HG02852 (cell line): ENCODE measurements at regions not wholly inside any gene's neighbourhood (a gene's known extent, or its start where the extent isn't known, plus 50 kb on each side); places are given as distances from the start of the nearest gene placed in this dataset.

Source experiments
- ATAC-seq: cut with Tn5 transposase; IDR thresholded peaks from one replicate; pipeline ENCODE4 v1.9.1; 2021; ENCODE audit warnings: mild to moderate bottlenecking, moderate library complexity; ENCODE audit not compliant: unreplicated experiment

GRCh38 chr6:66403966-66404365 is 696.9 kb upstream of the EYS start:
- ATAC-seq = no peak

DNA sequence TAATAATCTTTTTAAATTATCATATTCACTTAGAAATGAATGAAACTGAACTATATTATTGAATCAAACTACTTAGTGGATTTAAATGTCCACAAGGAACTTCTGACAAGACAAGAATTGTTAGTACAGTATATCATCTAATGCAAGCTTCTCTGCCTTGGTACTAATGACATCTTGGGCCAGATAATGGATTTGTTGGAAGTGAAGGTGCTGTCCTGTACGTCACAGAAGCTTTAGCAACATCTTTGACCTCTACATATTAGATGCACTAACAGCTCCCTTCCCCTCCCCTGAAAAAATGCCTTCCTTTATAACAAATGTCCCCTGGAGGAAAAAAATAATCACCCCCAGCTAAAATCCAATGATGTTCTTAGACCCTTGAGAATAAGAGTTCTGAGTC is 695.8 kb upstream of the EYS start:
- ATAC-seq = no peak

DNA sequence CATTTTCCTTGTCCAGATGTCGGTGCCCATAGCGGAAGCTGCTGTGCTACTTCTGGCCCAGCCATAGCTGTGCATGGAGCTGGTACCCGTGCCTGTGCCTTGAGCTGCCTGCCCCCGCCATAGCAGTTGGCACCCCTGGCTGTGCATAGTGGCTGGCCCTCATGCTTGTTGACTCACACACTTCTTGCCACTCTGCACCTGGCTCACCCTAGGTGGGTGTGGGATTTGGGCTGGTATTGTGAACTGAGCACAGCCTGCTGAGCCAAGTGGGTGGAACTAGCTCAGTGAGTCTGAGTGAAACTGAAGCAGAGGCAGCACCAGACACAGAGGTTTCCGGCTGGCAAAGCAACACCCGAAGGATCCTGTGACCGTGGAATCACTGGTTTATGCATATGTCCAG is 689.5 kb upstream of the EYS start:
- no peak for ATAC-seq

- ATAC-seq = no peak
Measured at GRCh38 chr6:66396145-66396544, 689.1 kb upstream of the EYS start.

- no peak for ATAC-seq
Measured at GRCh38 chr6:66390393-66390792, 683.4 kb upstream of the EYS start.

GRCh38 chr6:66376001-66376400 is 669.0 kb upstream of the EYS start:
- no peak for ATAC-seq

GRCh38 chr6:66369407-66369806 is 662.4 kb upstream of the EYS start:
- no peak for ATAC-seq

DNA sequence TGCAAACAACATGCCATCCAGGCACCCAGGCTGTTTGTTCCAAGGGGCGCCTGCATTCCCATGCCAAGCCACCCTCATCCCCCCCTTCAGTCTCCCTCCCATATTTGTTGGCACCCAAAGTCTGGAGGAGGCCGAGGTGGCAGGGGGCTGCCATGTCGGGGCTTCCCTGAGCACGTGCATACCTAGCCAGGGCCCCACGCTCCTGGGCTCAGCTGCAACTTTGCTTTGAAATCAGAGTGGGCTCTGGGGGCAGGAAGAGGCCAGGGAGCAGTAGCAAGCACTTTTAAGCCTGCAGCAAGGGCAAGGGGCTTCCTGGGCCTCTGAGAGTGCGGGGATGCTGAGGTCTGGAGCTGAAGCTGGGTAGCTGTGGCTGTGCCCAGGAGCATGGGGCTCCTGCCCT is 655.9 kb upstream of the EYS start:
- no peak for ATAC-seq

DNA sequence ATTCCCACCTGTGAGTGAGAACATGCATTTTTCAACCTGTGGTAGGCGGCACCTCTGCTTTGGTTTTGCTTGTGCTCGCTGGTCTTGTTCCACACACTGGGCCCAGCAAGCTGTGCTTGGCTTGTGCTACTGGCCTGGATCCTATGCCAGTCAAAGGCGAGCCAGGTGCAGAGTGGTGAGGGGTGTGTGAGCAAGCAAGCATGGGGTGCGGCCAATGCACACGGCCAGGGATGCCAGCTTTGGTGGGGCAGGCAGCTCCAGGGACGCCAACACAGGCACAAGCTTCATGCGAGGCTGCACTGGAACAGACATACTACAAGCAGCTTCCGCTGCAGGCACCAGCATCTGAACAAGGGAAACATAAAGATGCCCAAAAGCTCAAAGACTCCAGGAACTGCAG is 654.9 kb upstream of the EYS start:
- no peak for ATAC-seq

DNA sequence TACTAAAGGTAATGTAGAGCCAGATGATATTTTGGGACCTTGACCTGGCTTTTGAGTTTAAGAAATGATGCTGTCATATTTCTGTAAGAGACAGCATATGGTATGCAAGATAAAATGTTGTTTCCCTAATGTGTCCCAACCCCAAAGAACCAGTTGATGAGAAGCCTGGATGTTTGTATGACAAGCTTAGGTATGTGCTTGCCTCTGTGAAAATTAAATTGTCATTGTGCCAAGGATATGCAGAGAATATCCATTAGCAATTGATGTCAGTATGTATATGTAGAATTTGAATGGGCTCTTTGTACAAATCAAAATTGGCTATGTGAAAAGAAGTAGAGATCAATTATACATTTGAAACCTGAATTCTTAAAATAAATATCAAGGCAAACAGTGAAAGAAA is 650.8 kb upstream of the EYS start:
- ATAC-seq = no peak

DNA sequence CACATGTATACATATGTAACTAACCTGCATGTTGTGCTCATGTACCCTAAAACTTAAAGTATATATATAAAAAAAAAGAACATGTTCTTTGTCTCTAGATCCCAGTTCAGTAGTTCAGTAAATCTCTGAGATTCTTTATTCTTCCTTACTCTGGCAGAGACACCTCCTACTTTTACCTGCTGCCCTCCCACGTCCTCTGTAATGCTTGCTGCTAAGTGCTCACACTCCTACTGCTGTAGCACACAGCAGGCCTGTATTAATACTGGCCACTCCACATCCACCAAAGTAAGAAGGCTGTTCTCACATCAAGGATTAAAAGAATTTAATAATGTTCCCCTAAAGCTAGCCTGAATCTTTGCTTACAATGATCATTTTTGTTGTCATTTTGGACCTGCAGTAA is 648.4 kb upstream of the EYS start:
- no peak for ATAC-seq

DNA sequence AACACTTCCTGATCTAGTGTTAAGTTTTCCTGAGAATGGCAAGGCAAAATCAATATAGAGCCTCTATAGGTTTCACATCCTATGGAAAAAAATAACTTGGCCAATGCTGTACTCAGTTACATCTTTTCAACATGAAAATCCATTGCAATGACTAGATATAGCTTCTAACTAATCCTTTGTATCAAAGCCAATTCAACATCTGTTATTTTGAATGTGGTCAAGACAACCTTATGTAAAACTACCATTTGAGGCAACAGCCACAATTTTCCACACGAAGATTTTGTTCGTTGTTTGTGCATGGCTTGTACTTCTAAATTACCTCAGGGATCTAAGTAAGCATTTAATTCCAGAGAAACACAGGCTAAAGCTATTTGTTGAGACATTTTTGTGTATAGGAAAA is 637.8 kb upstream of the EYS start:
- no peak for ATAC-seq

- ATAC-seq = no peak
Measured at GRCh38 chr6:66340736-66341135, 633.7 kb upstream of the EYS start.

- ATAC-seq = no peak
Measured at GRCh38 chr6:66336176-66336575, 629.1 kb upstream of the EYS start.

GRCh38 chr6:66328200-66328599 is 621.2 kb upstream of the EYS start:
- ATAC-seq = no peak

DNA sequence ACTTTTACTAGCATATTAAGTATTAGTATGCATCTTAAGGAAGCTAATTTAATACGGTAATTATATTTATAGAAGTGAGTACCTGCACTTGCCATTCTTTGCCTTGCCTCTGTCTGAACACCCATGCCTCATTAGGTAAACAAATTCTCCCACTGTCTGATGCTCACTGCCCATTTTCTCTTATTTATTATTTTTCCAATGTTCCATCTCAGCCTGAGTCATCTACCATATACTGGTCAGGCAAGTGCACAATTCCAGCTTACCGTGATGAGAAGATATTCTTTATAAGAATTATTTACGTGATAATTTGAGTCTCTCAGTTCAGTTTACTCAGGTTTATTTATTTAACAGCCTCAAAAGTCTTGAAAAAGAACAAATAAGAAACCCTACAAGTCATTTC is 619.2 kb upstream of the EYS start:
- ATAC-seq = no peak

- ATAC-seq = no peak
Measured at GRCh38 chr6:66321017-66321416, 614.0 kb upstream of the EYS start.

- no peak for ATAC-seq
Measured at GRCh38 chr6:66307490-66307889, 600.5 kb upstream of the EYS start.

DNA sequence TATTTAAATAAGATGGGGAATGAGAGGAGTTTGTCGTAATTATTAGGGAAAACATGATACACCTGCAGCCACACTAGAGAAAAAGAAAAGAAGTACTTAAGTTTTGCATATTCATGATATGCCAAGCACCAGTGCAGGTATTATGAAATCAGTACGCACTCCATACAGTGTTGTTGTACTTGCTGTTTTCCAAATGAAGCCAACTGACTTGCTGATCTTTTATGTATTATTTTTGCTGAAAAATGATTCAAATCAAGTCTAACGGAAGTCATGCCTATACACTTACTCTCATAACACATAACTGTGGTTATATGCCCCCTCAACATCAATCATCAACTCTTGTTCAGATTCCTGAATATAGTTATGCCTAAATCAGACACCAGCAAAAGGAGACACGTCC is 584.9 kb upstream of the EYS start:
- ATAC-seq = no peak

DNA sequence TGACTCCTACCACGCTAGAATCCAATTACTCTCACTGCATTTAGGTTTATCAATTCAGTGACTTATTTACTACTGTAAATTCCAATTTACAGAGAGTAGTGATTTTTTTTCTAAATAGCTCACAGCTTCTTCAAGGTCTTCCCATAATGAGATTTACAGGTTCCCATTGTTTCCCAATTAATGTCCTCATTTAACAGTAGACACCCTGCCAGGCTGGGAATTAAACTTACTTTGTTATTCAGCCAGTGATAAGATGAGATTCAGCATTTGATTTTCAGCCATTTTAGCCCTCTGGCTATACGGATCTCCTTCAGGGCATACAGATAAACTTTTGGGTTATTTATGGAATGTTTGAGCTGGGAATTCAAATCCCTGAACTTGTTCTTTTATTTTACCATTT is 582.9 kb upstream of the EYS start:
- ATAC-seq = no peak

- ATAC-seq = no peak
Measured at GRCh38 chr6:66278115-66278514, 571.1 kb upstream of the EYS start.

GRCh38 chr6:66277400-66277799 is 570.4 kb upstream of the EYS start:
- ATAC-seq = no peak

DNA sequence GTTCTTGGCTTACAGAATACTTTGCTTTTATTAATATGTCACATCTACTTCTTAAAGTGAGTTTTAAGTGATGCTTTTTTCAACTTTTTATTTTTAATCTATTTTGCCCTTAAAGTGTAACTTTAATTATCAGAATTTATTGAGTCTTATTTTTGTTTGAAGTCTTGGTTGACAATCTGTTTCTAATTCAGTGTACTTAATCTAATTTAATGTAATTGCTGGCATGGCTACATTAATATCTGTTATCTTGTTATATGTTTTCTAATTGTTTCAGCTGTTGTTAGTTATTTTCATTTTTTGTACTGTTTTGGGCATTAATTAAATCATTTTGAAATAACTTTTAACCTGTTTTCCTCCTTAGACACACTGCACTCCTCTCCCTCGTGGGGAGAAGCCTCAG is 558.7 kb upstream of the EYS start:
- ATAC-seq = no peak

DNA sequence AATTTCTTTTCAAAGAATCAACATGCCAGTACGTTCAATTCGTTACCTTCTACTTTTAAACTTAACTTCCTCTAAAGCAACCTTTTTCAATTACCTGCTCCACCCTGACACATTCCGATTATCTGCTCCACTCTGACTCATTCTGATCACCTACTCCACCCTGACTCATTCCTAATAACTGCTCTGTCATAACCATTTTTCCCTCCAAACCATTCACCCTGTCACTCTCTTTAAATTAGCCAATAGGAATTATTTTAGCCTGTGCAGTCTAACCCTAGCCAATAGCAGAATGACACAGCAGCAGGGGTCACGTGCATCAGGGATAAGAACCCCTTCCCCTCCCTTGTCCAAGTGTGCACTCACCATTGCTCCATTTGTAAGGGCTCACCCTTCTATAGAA is 557.4 kb upstream of the EYS start:
- no peak for ATAC-seq
